ENCODE measurements at regions not wholly inside any gene's neighbourhood (a gene's known extent, or its start where the extent isn't known, plus 50 kb on each side); places are given as distances from the start of the nearest gene placed in this dataset.

DNA sequence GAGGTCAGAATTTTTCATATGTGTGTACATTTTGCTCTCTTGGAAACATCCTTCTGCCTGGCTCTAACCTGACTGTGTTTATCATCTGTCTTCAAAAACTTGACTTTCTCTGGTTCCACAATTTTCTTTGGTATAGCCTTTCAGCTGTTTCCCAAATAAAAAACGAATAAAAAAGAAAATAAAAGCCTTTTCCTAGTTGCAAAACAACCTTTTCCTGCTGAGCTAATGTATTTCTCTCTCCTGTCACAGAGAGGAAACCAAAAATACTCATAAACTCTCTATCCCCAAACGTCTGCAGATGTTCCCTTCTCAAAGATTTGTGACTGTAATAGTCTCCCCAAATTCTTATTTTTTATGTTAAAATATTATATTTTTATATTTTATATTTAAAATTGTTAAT lies 505.3 kb upstream of the SLC39A10 start:
- 0% methylated on average over 2 of the region's 2 CpGs for WGBS (ENCODE audit: insufficient coverage, insufficient replicate concordance, low lambda C conversion rate, missing lambda C conversion rate)
- ChIA-PET RAD21 (ENCODE audit: unreplicated experiment) (no interaction called here), CTCF (interaction anchor here (0.9 kb wide), 1 partner anchor 9 kb away, joined by 3 read pairs; no protein-coding TSS in a partner anchor), SMC1A (ENCODE audit: uncharacterized antibody, unreplicated experiment) (interaction anchor here (1.2 kb wide), 1 partner anchor 9 kb away, joined by 3 read pairs; no protein-coding TSS in a partner anchor), POLR2A (no interaction called here)
- Histone ChIP-seq H3K79me2 (ENCODE audit: control insufficient read depth, insufficient read depth, low read length) (no peaks in the 10 kb centered on the region), H3K36me3 (ENCODE audit: control insufficient read depth in 2 of 2, insufficient read depth in 2 of 2, low read length in 1 of 2) (no peaks in the 10 kb centered on the region), H3K4me2 (ENCODE audit: control insufficient read depth, insufficient read depth) (no peak overlapping the region), H3K27me3 (replicated peaks in 1 of 2; ENCODE audit: control insufficient read depth in 2 of 2, insufficient read depth in 2 of 2, low read length in 1 of 2) (no peaks in the 10 kb centered on the region), H3K4me1 (ENCODE audit: control insufficient read depth, insufficient read depth, low read length) (no peaks in the 10 kb centered on the region), H2AFZ (ENCODE audit: control insufficient read depth, low read depth, low read length) (no peak overlapping the region), H3K9me3 (replicated peaks; ENCODE audit: control insufficient read depth, insufficient read depth, low read length) (no peaks in the 10 kb centered on the region), H3K9ac (ENCODE audit: control insufficient read depth, insufficient read depth, low read length) (no peak overlapping the region), H3K4me3 (no peak overlapping the region), H4K20me1 (ENCODE audit: control insufficient read depth, insufficient read depth) (no peaks in the 10 kb centered on the region), H3K27ac (ENCODE audit: control insufficient read depth, insufficient read depth) (no peak overlapping the region)
- intact Hi-C loops (cut with micrococcal nuclease; ENCODE audit: unreplicated experiment) (no loop called here), in situ Hi-C loops (cut with MboI) (no loop called here)
- TF ChIP-seq, protein P1, sequence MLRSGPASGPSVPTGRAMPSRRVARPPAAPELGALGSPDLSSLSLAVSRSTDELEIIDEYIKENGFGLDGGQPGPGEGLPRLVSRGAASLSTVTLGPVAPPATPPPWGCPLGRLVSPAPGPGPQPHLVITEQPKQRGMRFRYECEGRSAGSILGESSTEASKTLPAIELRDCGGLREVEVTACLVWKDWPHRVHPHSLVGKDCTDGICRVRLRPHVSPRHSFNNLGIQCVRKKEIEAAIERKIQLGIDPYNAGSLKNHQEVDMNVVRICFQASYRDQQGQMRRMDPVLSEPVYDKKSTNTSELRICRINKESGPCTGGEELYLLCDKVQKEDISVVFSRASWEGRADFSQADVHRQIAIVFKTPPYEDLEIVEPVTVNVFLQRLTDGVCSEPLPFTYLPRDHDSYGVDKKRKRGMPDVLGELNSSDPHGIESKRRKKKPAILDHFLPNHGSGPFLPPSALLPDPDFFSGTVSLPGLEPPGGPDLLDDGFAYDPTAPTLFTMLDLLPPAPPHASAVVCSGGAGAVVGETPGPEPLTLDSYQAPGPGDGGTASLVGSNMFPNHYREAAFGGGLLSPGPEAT (IDR thresholded peaks at IDR 0.05; ENCODE audit: low read depth), result no peak
- TF ChIP-seq ZNF274 (IDR thresholded peaks at IDR 0.05; ENCODE audit: insufficient read depth, insufficient read length) (no peak), EZH2 (IDR thresholded peaks at IDR 0.05; ENCODE audit: borderline replicate concordance, control insufficient read depth, low read depth, low read length) (no peak), POLR2A (IDR thresholded peaks at IDR 0.05; ENCODE audit: low read depth, low read length) (no peak)
- DNase-seq (ENCODE audit: low read depth, low spot score) (no peak), ATAC-seq (no peak), FAIRE-seq (no peak)
- no TSS peak for BruUV-seq (replicated peaks)

DNA sequence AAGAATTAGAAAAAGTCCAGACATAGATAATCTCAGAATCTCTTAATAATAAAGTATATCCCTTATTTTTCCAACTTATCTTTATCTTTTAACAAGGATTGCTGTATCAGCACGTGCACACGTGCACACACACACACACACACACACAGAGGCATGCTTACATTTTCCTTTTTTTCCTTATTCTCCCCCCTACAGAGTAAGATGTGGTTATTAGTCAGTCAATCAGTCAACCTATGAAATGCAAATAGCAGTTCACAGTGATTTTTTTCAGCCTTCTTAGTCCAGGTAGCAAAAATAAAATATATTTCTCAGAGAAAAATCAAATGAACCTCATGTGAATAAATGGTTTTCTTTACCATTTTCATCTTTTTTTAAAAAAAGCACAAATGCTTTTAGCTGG lies 506.2 kb upstream of the SLC39A10 start:
- intact Hi-C loops (cut with micrococcal nuclease; ENCODE audit: unreplicated experiment), result no loop called here
- ChIA-PET CTCF (no interaction called here), RAD21 (ENCODE audit: unreplicated experiment) (no interaction called here), POLR2A (no interaction called here), SMC1A (ENCODE audit: uncharacterized antibody, unreplicated experiment) (interaction anchor here (1.2 kb wide), 1 partner anchor 10 kb away, joined by 3 read pairs; no protein-coding TSS in a partner anchor)
- Histone ChIP-seq H3K27ac (ENCODE audit: control insufficient read depth, insufficient read depth) (no peak overlapping the region), H4K20me1 (ENCODE audit: control insufficient read depth, insufficient read depth) (no peaks in the 10 kb centered on the region), H3K4me2 (ENCODE audit: control insufficient read depth, insufficient read depth) (no peak overlapping the region), H3K79me2 (ENCODE audit: control insufficient read depth, insufficient read depth, low read length) (no peaks in the 10 kb centered on the region), H3K4me3 (no peak overlapping the region), H3K9ac (ENCODE audit: control insufficient read depth, insufficient read depth, low read length) (no peak overlapping the region), H3K9me3 (replicated peaks; ENCODE audit: control insufficient read depth, insufficient read depth, low read length) (no peaks in the 10 kb centered on the region), H3K36me3 (ENCODE audit: control insufficient read depth in 2 of 2, insufficient read depth in 2 of 2, low read length in 1 of 2) (no peaks in the 10 kb centered on the region), H3K27me3 (replicated peaks in 1 of 2; ENCODE audit: control insufficient read depth in 2 of 2, insufficient read depth in 2 of 2, low read length in 1 of 2) (no peaks in the 10 kb centered on the region), H2AFZ (ENCODE audit: control insufficient read depth, low read depth, low read length) (no peak overlapping the region), H3K4me1 (ENCODE audit: control insufficient read depth, insufficient read depth, low read length) (no peaks in the 10 kb centered on the region)
- DNase-seq (ENCODE audit: low read depth, low spot score) (no peak), ATAC-seq (no peak), FAIRE-seq (no peak)
- no TSS peak for BruUV-seq (replicated peaks)
- in situ Hi-C loops (cut with MboI), result no loop called here
- WGBS (ENCODE audit: insufficient coverage, insufficient replicate concordance, low lambda C conversion rate, missing lambda C conversion rate), result 24% methylated on average over 2 of the region's 2 CpGs
- TF ChIP-seq RBBP5 (conservative IDR thresholded peaks at IDR 0.05), result no peak
- no peak for TF ChIP-seq ASH2L (IDR thresholded peaks at IDR 0.05; ENCODE audit: borderline replicate concordance, low read depth)
- TF ChIP-seq, protein P2, sequence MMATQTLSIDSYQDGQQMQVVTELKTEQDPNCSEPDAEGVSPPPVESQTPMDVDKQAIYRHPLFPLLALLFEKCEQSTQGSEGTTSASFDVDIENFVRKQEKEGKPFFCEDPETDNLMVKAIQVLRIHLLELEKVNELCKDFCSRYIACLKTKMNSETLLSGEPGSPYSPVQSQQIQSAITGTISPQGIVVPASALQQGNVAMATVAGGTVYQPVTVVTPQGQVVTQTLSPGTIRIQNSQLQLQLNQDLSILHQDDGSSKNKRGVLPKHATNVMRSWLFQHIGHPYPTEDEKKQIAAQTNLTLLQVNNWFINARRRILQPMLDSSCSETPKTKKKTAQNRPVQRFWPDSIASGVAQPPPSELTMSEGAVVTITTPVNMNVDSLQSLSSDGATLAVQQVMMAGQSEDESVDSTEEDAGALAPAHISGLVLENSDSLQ (IDR thresholded peaks at IDR 0.05), result no peak
- TF ChIP-seq, protein P3, sequence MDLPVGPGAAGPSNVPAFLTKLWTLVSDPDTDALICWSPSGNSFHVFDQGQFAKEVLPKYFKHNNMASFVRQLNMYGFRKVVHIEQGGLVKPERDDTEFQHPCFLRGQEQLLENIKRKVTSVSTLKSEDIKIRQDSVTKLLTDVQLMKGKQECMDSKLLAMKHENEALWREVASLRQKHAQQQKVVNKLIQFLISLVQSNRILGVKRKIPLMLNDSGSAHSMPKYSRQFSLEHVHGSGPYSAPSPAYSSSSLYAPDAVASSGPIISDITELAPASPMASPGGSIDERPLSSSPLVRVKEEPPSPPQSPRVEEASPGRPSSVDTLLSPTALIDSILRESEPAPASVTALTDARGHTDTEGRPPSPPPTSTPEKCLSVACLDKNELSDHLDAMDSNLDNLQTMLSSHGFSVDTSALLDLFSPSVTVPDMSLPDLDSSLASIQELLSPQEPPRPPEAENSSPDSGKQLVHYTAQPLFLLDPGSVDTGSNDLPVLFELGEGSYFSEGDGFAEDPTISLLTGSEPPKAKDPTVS (IDR thresholded peaks at IDR 0.05; ENCODE audit: low read depth, low read length), result no peak
- TF ChIP-seq TAF1 (IDR thresholded peaks at IDR 0.05; ENCODE audit: borderline replicate concordance, low read depth, low read length), result no peak
- TF ChIP-seq MEF2B (IDR thresholded peaks at IDR 0.05; ENCODE audit: partially characterized antibody, poor library complexity, severe bottlenecking), result no peak
- TF ChIP-seq SUZ12 (IDR thresholded peaks at IDR 0.05; ENCODE audit: unreplicated experiment), result no peak
- no peak for TF ChIP-seq ETV6 (conservative IDR thresholded peaks at IDR 0.05 in 1 of 2, IDR thresholded peaks at IDR 0.05 in 1 of 2; ENCODE audit: borderline replicate concordance in 1 of 2, low read depth in 1 of 2)
- no peak for TF ChIP-seq MYC (IDR thresholded peaks at IDR 0.05; ENCODE audit: insufficient read depth, insufficient read length, insufficient replicate concordance, low read length, severe bottlenecking)
- no peak for TF ChIP-seq KAT2A (conservative IDR thresholded peaks at IDR 0.05; ENCODE audit: control insufficient read depth, low read depth, low read length)

All from GM12878 (cell line).